ENCODE measurements at regions not wholly inside any gene's neighbourhood (a gene's known extent, or its start where the extent isn't known, plus 50 kb on each side); places are given as distances from the start of the nearest gene placed in this dataset.

GRCh38 chr10:128296253-128297007 lies 170.2 kb upstream of the MKI67 start:
- TF ChIP-seq CTCF (IDR thresholded peaks at IDR 0.05; ENCODE audit: low read depth, low read length, poor library complexity, severe bottlenecking), result no peak
- TF ChIP-seq EZH2phosphoT487 (IDR thresholded peaks at IDR 0.05; ENCODE audit: borderline replicate concordance, low read length), result no peak

Measured in DOHH2 (cell line).